Neural cell (in vitro differentiated cells): ENCODE measurements at regions not wholly inside any gene's neighbourhood (a gene's known extent, or its start where the extent isn't known, plus 50 kb on each side); places are given as distances from the start of the nearest gene placed in this dataset.

Experiments
- H2AFZ ChIP-seq: fragments of 200-600, 300-800 bp; sonication (generic), shearing (Covaris generic); 2 replicates; pipeline ENCODE4 v1.6.0; 2014; ENCODE audit warnings: low read depth, mild to moderate bottlenecking, antibody characterized with exemption, low read length, moderate library complexity
- H3F3A ChIP-seq: fragments of 200-600 bp; shearing (Covaris generic); 2 replicates; pipeline ENCODE4 v1.6.1; 2016; ENCODE audit warnings: mild to moderate bottlenecking, moderate library complexity, mixed read lengths, antibody characterized with exemption, low read length; ENCODE audit not compliant: insufficient read depth, poor library complexity, severe bottlenecking
- H3K27ac ChIP-seq: fragments of 200-600, 300-800 bp; sonication (generic), shearing (Covaris generic); 2 replicates; pipeline ENCODE4 v1.5.1; 2014; ENCODE audit warnings: mild to moderate bottlenecking, low read length, moderate library complexity
- H3K27me3 ChIP-seq: fragments of 300-800, 200-600 bp; sonication (generic), shearing (Covaris generic); 2 replicates; pipeline ENCODE4 v1.6.0; 2014; ENCODE audit warnings: mild to moderate bottlenecking, low read depth, low read length, moderate library complexity; ENCODE audit not compliant: insufficient read depth
- H3K36me3 ChIP-seq: fragments of 300-800, 200-600 bp; sonication (generic), shearing (Covaris generic); 2 replicates; pipeline ENCODE4 v1.5.1; 2014; ENCODE audit warnings: mild to moderate bottlenecking, antibody characterized with exemption, low read length, moderate library complexity; ENCODE audit not compliant: insufficient read depth
- H3K4me2 ChIP-seq: fragments of 300-800, 200-600 bp; sonication (generic), shearing (Covaris generic); 2 replicates; pipeline ENCODE4 v1.6.0; 2014; ENCODE audit warnings: mild to moderate bottlenecking, low read length
- H3K4me3 ChIP-seq: fragments of 300-800, 200-600 bp; sonication (generic), shearing (Covaris generic); 2 replicates; pipeline ENCODE4 v1.5.1; 2014; ENCODE audit warnings: mild to moderate bottlenecking, low read length, moderate library complexity
- H3K79me2 ChIP-seq: fragments of 200-600 bp; shearing (Covaris generic); replicated peaks from 2 replicates; pipeline ENCODE4 v1.6.0; 2014; ENCODE audit warnings: mild to moderate bottlenecking, low read length, moderate library complexity; ENCODE audit not compliant: insufficient read depth
- H3K9ac ChIP-seq: fragments of 300-800, 200-600 bp; sonication (generic), shearing (Covaris generic); 2 replicates; pipeline ENCODE4 v1.6.1; 2016; ENCODE audit warnings: mild to moderate bottlenecking, low read length, mixed read lengths
- H3K9me2 ChIP-seq: fragments of 200-600 bp; shearing (Covaris generic); 2 replicates; pipeline ENCODE4 v1.6.1; 2016; ENCODE audit warnings: mild to moderate bottlenecking, low read length, mixed read lengths; ENCODE audit not compliant: insufficient read depth
- H3K9me3 ChIP-seq: fragments of 200-600, 300-800 bp; sonication (generic), shearing (Covaris generic); 2 replicates; pipeline ENCODE4 v1.6.1; 2016; ENCODE audit warnings: mild to moderate bottlenecking, mixed run types, low read length, moderate library complexity, mixed read lengths
- H4K20me1 ChIP-seq: fragments of 200-600 bp; shearing (Covaris generic); 2 replicates; pipeline ENCODE4 v1.6.1; 2016; ENCODE audit warnings: mild to moderate bottlenecking, mixed run types; ENCODE audit not compliant: insufficient read depth
- EP300 ChIP-seq: fragments of 450-650 bp; conservative IDR thresholded peaks from 2 replicates; pipeline ENCODE4 v1.6.1; 2014; ENCODE audit warnings: antibody characterized with exemption, mild to moderate bottlenecking, moderate library complexity; ENCODE audit not compliant: poor library complexity, severe bottlenecking
- EZH2 ChIP-seq: fragments of 200-600, 300-800 bp; shearing (Covaris generic), sonication (generic); IDR thresholded peaks from 2 replicates; pipeline ENCODE4 v1.6.1; 2014; ENCODE audit warnings: antibody characterized with exemption, low read length, borderline replicate concordance, mild to moderate bottlenecking; ENCODE audit not compliant: insufficient read depth, poor library complexity, severe bottlenecking
- MXI1 ChIP-seq: fragments of 450-650 bp; conservative IDR thresholded peaks from 2 replicates; pipeline ENCODE4 v1.6.1; 2014; ENCODE audit warnings: antibody characterized with exemption, mild to moderate bottlenecking; ENCODE audit not compliant: poor library complexity, severe bottlenecking
- POLR2AphosphoS5 ChIP-seq: IDR thresholded peaks from 2 replicates; pipeline ENCODE4 v1.6.1; 2012
- RAD21 ChIP-seq: fragments of 450-650 bp; conservative IDR thresholded peaks from 2 replicates; pipeline ENCODE4 v1.6.1; 2014; ENCODE audit warnings: antibody characterized with exemption, mild to moderate bottlenecking, moderate library complexity
- REST ChIP-seq: IDR thresholded peaks from 2 replicates; pipeline ENCODE4 v1.6.1; 2012; ENCODE audit warnings: borderline replicate concordance
- SMC3 ChIP-seq: fragments of 450-650 bp; conservative IDR thresholded peaks from 2 replicates; pipeline ENCODE4 v1.6.1; 2014; ENCODE audit warnings: antibody characterized with exemption, mild to moderate bottlenecking, moderate library complexity; ENCODE audit not compliant: poor library complexity
- TAF1 ChIP-seq: IDR thresholded peaks from 2 replicates; pipeline ENCODE4 v1.6.1; 2012; ENCODE audit warnings: low read depth
- TF ChIP-seq, protein P1 (sequence below): fragments of 450-650 bp; IDR thresholded peaks from 2 replicates; pipeline ENCODE4 v1.5.1; 2014; ENCODE audit warnings: antibody characterized with exemption, mild to moderate bottlenecking, moderate library complexity; ENCODE audit not compliant: poor library complexity, severe bottlenecking

GRCh38 chr4:59217910-59218631 is 1982.1 kb upstream of the ADGRL3 start:
- no peaks in the 10 kb centered on the region for H3K9me3 ChIP-seq
- H3K9me2 ChIP-seq, result no peaks in the 10 kb centered on the region
- no peaks in the 10 kb centered on the region for H3K36me3 ChIP-seq
- H3K9ac ChIP-seq, result no peak overlapping the region
- H3K4me3 ChIP-seq, result no peak overlapping the region
- H3K27ac ChIP-seq, result no peak overlapping the region
- H3K27me3 ChIP-seq, result no peaks in the 10 kb centered on the region
- H4K20me1 ChIP-seq, result no peaks in the 10 kb centered on the region
- TF ChIP-seq MXI1 (no peak), EP300 (no peak), REST (no peak), TAF1 (no peak), EZH2 (no peak), SMC3 (no peak), POLR2AphosphoS5 (no peak), RAD21 (no peak)
- TF ChIP-seq, protein P1, sequence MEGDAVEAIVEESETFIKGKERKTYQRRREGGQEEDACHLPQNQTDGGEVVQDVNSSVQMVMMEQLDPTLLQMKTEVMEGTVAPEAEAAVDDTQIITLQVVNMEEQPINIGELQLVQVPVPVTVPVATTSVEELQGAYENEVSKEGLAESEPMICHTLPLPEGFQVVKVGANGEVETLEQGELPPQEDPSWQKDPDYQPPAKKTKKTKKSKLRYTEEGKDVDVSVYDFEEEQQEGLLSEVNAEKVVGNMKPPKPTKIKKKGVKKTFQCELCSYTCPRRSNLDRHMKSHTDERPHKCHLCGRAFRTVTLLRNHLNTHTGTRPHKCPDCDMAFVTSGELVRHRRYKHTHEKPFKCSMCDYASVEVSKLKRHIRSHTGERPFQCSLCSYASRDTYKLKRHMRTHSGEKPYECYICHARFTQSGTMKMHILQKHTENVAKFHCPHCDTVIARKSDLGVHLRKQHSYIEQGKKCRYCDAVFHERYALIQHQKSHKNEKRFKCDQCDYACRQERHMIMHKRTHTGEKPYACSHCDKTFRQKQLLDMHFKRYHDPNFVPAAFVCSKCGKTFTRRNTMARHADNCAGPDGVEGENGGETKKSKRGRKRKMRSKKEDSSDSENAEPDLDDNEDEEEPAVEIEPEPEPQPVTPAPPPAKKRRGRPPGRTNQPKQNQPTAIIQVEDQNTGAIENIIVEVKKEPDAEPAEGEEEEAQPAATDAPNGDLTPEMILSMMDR, result no peak
- H3K4me2 ChIP-seq, result no peak overlapping the region
- no peaks in the 10 kb centered on the region for H3F3A ChIP-seq
- H3K79me2 ChIP-seq, result no peaks in the 10 kb centered on the region
- H2AFZ ChIP-seq, result no peak overlapping the region

DNA sequence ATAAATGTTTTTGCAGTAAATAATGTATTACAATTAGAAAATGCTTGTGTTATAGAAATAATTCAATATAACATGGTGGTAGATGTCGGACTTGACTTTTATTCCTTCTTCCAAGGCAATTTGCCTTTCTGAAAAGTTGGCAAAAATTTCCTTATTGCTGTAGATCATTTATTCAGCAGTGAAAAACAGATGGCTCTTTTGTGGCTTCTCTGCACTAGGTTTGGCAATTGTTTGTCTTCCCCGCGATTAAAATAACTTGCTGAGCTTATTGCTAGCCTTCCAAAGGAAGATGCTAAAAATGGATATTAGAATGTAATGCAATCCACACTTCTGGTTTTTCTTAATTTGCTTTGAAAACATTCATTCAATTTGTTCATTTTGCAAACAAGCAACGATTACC is 1977.9 kb upstream of the ADGRL3 start:
- Histone ChIP-seq H2AFZ (no peak overlapping the region), H3F3A (no peaks in the 10 kb centered on the region), H3K4me3 (no peak overlapping the region), H3K79me2 (no peaks in the 10 kb centered on the region), H3K36me3 (no peaks in the 10 kb centered on the region), H3K27me3 (no peaks in the 10 kb centered on the region), H3K4me2 (no peak overlapping the region), H3K9me2 (no peaks in the 10 kb centered on the region), H4K20me1 (no peaks in the 10 kb centered on the region), H3K27ac (no peak overlapping the region), H3K9ac (no peak overlapping the region), H3K9me3 (no peaks in the 10 kb centered on the region)
- no peak for TF ChIP-seq RAD21
- TF ChIP-seq, protein P1, result no peak
- TF ChIP-seq TAF1, result no peak
- no peak for TF ChIP-seq MXI1
- TF ChIP-seq POLR2AphosphoS5, result no peak
- no peak for TF ChIP-seq EZH2
- TF ChIP-seq EP300, result no peak
